LNCaP clone FGC (cell line): ENCODE measurements at regions not wholly inside any gene's neighbourhood (a gene's known extent, or its start where the extent isn't known, plus 50 kb on each side); places are given as distances from the start of the nearest gene placed in this dataset.
"Not testable (repeated sequence)": the region's sequence is repeated elsewhere in the genome, so short reads cannot be mapped to it uniquely, and the experiment has no call there.

Source experiments
- DNase-seq: peaks from one replicate; pipeline ENCODE4 v3.0.0-alpha.2; 2011; ENCODE audit warnings: low read depth
- H3K4me3 ChIP-seq: 2 replicates; pipeline ENCODE4 v1.5.1; 2011; ENCODE audit warnings: mild to moderate bottlenecking, low read depth, low read length, control low read depth
- CTCF ChIP-seq: IDR thresholded peaks from 2 replicates; pipeline ENCODE4 v1.5.1; 2012; ENCODE audit warnings: mild to moderate bottlenecking; ENCODE audit not compliant: control insufficient read depth, insufficient read depth; ENCODE audit errors: extremely low read depth

GRCh38 chr3:152591515-152591914 lies 243.4 kb upstream of the P2RY1 start:
- no peak for DNase-seq
- no peak overlapping the region for H3K4me3 ChIP-seq
- no peak for TF ChIP-seq CTCF

- no peak for DNase-seq
- H3K4me3 ChIP-seq = no peak overlapping the region
- no peak for TF ChIP-seq CTCF
Observed at GRCh38 chr3:152593242-152593641, 241.7 kb upstream of the P2RY1 start.

GRCh38 chr3:152595975-152596821 lies 238.7 kb upstream of the P2RY1 start:
- H3K4me3 ChIP-seq = no peak overlapping the region
- TF ChIP-seq CTCF = no peak
- DNase-seq = no peak

GRCh38 chr3:152596832-152597231 lies 238.1 kb upstream of the P2RY1 start:
- DNase-seq, H3K4me3 ChIP-seq: not testable (repeated sequence)

GRCh38 chr3:152606146-152606545 lies 228.8 kb upstream of the P2RY1 start:
- H3K4me3 ChIP-seq = no peak overlapping the region
- no peak for TF ChIP-seq CTCF
- DNase-seq = no peak

- no peak for TF ChIP-seq CTCF
- DNase-seq = no peak
- H3K4me3 ChIP-seq = no peak overlapping the region
Observed at GRCh38 chr3:152607179-152607578, 227.8 kb upstream of the P2RY1 start.

- H3K4me3 ChIP-seq = no peak overlapping the region
- no peak for DNase-seq
- TF ChIP-seq CTCF = no peak
Observed at GRCh38 chr3:152608696-152609594, 226.0 kb upstream of the P2RY1 start.
